Adrenal gland (tissue), 9 donors: ENCODE measurements at regions not wholly inside any gene's neighbourhood (a gene's known extent, or its start where the extent isn't known, plus 50 kb on each side); places are given as distances from the start of the nearest gene placed in this dataset.
"Not testable (repeated sequence)": the region's sequence is repeated elsewhere in the genome, so short reads cannot be mapped to it uniquely, and the experiment has no call there.

ENCODE experiments used
- DNase-seq, 7 donors: peaks; one replicate each; pipeline ENCODE4 v3.0.0-alpha.2; 2019 to 2020
- H3K27ac ChIP-seq, 5 donors: fragments of 200-600 bp; sonication (generic) in 4 of 5; 1 replicate in 3 of 5; 2 replicates in 2 of 5; pipeline versions ENCODE4 v1.5.1 to v1.8.0; 2016 to 2020; ENCODE audit warnings: mild to moderate bottlenecking in 1 of 5
- H3K27me3 ChIP-seq: fragments of 200-600 bp; 2 replicates; pipeline ENCODE4 v1.8.0; 2021
- H3K36me3 ChIP-seq, 2 donors: fragments of 200-600 bp; replicated peaks in 1 of 2; 1 replicate in 1 of 2; 2 replicates in 1 of 2; pipeline versions ENCODE4 v1.5.1 to v1.8.0; 2018 to 2022
- H3K4me1 ChIP-seq, 2 donors: fragments of 200-600 bp; replicated peaks in 1 of 2; 1 replicate in 1 of 2; 2 replicates in 1 of 2; pipeline versions ENCODE4 v1.5.1 to v1.8.0; 2018 to 2021
- H3K4me3 ChIP-seq, 4 donors: fragments of 200-600 bp; sonication (generic) in 3 of 4; one replicate each; pipeline ENCODE4 v1.5.1; 2016 to 2018
- H3K9me3 ChIP-seq, 3 donors: fragments of 200-600 bp; sonication (generic) in 1 of 3; replicated peaks in 1 of 3; 1 replicate in 2 of 3; 2 replicates in 1 of 3; pipeline versions ENCODE4 v1.5.1 to v1.8.0; 2016 to 2021
- POLR2A ChIP-seq, 2 donors: fragments of 450-650 bp; IDR thresholded peaks; one replicate each; pipeline ENCODE4 v1.6.1; 2017; ENCODE audit warnings: antibody characterized with exemption in 2 of 2, mild to moderate bottlenecking in 2 of 2, moderate library complexity in 1 of 2
- whole genome bisulfite sequencing, 4 donors: extraction: QIAGEN DNeasy Blood & Tissue Kit in 2 of 4; methylation state at CpG; one replicate each; pipeline versions ENCODE4 v1.1.5 to v1.1.7; 2013 to 2017; 5-methylcytosine and 5-hydroxymethylcytosine counted together
- intact Hi-C, 2 donors: fragments of 100-400 bp; cut with DNase I; formaldehyde crosslinking; loops; one replicate each; pipeline versions ENCODE4 v1.14.1 to v1.15.0; 2022 to 2023
- TF ChIP-seq, protein P1 (sequence below), 6 experiments: fragments of 450-650 bp in 4 of 6; fragments of 200-600 bp in 2 of 6; sonication (generic) in 1 of 6; IDR thresholded peaks; 1 replicate in 5 of 6; 2 replicates in 1 of 6; pipeline versions ENCODE4 v1.5.1 to v1.8.0; 2016 to 2021; ENCODE audit warnings: antibody characterized with exemption in 6 of 6, mild to moderate bottlenecking in 2 of 6, moderate library complexity in 1 of 6
- donor health status: healthy with polysubstance abuse.
- donor health status: Bipolar disorder and iron deficiency.
- donor health status: DM: yes; HTN: yes; CAD: no.
- donor health status: DM: no; HTN: no; CAD: no.
- donor health status: DM: no; HTN: no; CAD: no.

DNA sequence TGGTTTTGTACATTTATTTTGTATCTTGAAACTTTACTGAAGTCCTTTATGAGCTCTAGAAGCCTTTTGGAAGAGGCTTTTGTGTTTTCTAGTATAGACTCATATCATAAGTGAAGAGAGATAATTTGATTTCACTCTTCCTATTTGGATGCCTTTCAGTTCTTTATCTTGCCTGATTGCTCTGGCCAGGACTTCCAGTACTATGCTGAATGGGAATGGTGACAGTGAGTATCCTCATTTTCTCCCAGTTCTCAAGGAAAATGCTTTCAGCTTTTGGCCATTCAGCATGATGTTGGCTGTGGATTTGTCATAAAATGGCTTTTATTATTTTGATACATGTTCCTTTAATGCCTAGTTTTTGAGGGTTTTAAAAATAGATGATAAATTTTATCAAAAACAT, 1061.3 kb downstream of the STPG2 start:
- no peak for TF ChIP-seq POLR2A (IDR thresholded peaks at IDR 0.05)
- TF ChIP-seq, protein P1, sequence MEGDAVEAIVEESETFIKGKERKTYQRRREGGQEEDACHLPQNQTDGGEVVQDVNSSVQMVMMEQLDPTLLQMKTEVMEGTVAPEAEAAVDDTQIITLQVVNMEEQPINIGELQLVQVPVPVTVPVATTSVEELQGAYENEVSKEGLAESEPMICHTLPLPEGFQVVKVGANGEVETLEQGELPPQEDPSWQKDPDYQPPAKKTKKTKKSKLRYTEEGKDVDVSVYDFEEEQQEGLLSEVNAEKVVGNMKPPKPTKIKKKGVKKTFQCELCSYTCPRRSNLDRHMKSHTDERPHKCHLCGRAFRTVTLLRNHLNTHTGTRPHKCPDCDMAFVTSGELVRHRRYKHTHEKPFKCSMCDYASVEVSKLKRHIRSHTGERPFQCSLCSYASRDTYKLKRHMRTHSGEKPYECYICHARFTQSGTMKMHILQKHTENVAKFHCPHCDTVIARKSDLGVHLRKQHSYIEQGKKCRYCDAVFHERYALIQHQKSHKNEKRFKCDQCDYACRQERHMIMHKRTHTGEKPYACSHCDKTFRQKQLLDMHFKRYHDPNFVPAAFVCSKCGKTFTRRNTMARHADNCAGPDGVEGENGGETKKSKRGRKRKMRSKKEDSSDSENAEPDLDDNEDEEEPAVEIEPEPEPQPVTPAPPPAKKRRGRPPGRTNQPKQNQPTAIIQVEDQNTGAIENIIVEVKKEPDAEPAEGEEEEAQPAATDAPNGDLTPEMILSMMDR (IDR thresholded peaks at IDR 0.05): no peak
- no peaks in the 10 kb centered on the region for H3K27me3 ChIP-seq
- no peaks in the 10 kb centered on the region for H3K4me1 ChIP-seq
- H3K9me3 ChIP-seq: no peaks in the 10 kb centered on the region
- no peaks in the 10 kb centered on the region for H3K36me3 ChIP-seq
- no peak overlapping the region for H3K4me3 ChIP-seq
- intact Hi-C loops: no loop called here
- H3K27ac ChIP-seq: no peak overlapping the region
- no peak for DNase-seq

DNA sequence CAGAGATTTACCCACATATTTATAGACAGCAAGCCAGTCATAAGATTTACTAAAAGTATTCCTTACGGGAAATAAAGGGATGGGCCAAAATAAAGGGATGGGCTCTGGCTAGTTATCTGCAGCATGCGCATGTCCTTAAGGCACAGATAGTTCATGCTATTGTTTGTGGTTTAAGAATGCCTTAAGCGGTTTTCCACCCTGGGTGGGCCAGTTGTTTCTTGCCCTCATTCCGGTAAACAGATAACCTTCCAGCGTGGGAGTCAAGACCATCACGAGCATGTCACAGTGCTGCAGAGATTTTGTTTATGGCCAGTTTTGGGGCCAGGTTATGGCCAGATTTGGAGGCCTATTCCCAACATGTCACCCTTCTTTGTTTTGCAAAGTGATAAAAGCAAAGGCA, 1046.2 kb downstream of the STPG2 start:
- H3K4me1 ChIP-seq, H3K36me3 ChIP-seq, H3K9me3 ChIP-seq, H3K27me3 ChIP-seq, DNase-seq, H3K27ac ChIP-seq, H3K4me3 ChIP-seq, intact Hi-C loops: not testable (repeated sequence)
- WGBS, 4 donors: 54 to 63% (median 59%) methylated on average over 6 of the region's 6 CpGs

DNA sequence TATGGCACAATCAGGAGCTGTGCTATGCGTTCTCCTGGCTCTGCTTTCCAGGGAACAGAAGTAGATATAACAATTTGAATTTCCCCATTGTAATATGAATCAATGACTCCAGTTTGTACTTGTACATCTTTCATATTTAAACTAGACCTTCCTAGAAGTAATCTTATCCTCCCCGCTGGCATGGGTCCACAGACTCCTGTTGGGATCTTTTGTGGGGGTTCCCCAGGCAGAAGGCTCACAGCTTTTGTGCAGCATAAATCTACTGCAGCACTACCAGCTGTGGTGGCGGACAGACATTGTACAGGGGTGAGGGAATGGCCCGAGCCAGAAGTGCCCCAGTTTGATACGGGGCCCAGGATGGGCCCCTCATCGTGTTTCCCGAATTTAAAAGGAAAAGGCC, 1042.1 kb downstream of the STPG2 start:
- H3K27ac ChIP-seq, intact Hi-C loops, DNase-seq, H3K4me3 ChIP-seq, H3K27me3 ChIP-seq, H3K9me3 ChIP-seq, H3K36me3 ChIP-seq, H3K4me1 ChIP-seq: not testable (repeated sequence)
- 78 to 88% (median 83%) methylated on average over 7 of the region's 7 CpGs for WGBS, 4 donors

DNA sequence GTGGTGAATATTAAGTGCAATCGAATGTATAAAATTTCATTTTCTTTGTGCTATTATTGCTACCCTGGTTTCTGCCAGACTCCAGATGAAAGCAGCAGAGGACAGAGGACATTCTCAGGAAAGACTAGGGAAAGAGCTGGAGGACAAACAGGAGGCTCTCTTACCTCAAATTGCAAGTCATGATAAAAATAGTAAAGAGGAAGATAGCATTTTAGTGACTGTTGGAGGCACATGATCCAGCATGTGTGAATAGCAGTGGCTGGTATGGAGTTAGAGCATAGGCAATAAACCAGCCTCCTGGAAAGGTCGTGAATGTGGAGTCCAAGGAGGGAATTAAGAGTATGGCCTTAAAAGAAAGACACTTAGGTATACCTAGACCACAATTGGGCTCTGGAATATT, 1040.0 kb downstream of the STPG2 start:
- DNase-seq: no peak
- 63 to 79% (median 71%) methylated on average over 2 of the region's 2 CpGs for WGBS, 4 donors
- Histone ChIP-seq H3K27me3 (no peaks in the 10 kb centered on the region), H3K9me3 (no peaks in the 10 kb centered on the region), H3K4me3 (no peak overlapping the region), H3K36me3 (no peaks in the 10 kb centered on the region), H3K4me1 (no peaks in the 10 kb centered on the region), H3K27ac (no peak overlapping the region)
- no peak for TF ChIP-seq POLR2A (IDR thresholded peaks at IDR 0.05)
- TF ChIP-seq, protein P1 (IDR thresholded peaks at IDR 0.05): no peak
- intact Hi-C loops: no loop called here

DNA sequence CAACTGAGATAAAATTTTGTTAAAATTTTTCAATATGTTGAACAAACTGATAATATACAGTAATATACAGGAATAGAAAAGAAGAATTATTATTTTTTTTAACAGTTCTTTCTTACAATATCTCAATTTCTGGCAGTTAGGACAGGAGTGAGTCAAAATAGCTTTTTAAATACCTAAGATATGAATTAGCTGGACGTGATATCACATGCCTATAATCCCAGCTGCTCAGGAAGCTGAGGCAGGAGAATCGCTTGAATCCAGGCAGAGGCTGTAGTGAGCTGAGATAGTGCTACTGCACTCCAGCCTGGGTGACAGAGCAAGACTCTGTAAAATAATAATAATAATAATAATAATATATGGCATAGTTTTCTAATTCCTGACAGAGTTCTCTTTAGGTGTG, 1039.3 kb downstream of the STPG2 start:
- H3K27me3 ChIP-seq: no peaks in the 10 kb centered on the region
- DNase-seq: no peak
- H3K27ac ChIP-seq: no peak overlapping the region
- no peak overlapping the region for H3K4me3 ChIP-seq
- H3K4me1 ChIP-seq: no peaks in the 10 kb centered on the region
- TF ChIP-seq, protein P1 (IDR thresholded peaks at IDR 0.05): no peak
- no peak for TF ChIP-seq POLR2A (IDR thresholded peaks at IDR 0.05)
- no peaks in the 10 kb centered on the region for H3K9me3 ChIP-seq
- WGBS, 4 donors: 61 to 83% (median 73%) methylated on average over 2 of the region's 2 CpGs
- intact Hi-C loops: no loop called here
- H3K36me3 ChIP-seq: no peaks in the 10 kb centered on the region
